K562 (cell line): ENCODE measurements at regions not wholly inside any gene's neighbourhood (a gene's known extent, or its start where the extent isn't known, plus 50 kb on each side); places are given as distances from the start of the nearest gene placed in this dataset.

Experiments
- BDP1 ChIP-seq: IDR thresholded peaks from 3 replicates; pipeline ENCODE4 v1.6.1; 2011; ENCODE audit not compliant: insufficient read length, insufficient read depth
- DACH1 ChIP-seq: fragments of 450-650 bp; IDR thresholded peaks from 2 replicates; pipeline ENCODE4 v1.6.1; 2018; ENCODE audit not compliant: partially characterized antibody
- ELF1 ChIP-seq: fragments of 200-800 bp; sonication (Bioruptor generic); IDR thresholded peaks from 2 replicates; pipeline ENCODE4 v1.6.1; 2016; ENCODE audit warnings: missing genetic modification characterization, missing compliant biosample characterization
- EP400 ChIP-seq: fragments of 450-650 bp; IDR thresholded peaks from 2 replicates; pipeline ENCODE4 v1.6.1; 2017; ENCODE audit warnings: antibody characterized with exemption, mild to moderate bottlenecking, moderate library complexity
- ERF ChIP-seq: fragments of 450-650 bp; formaldehyde crosslinking; IDR thresholded peaks from 2 replicates; pipeline ENCODE4 v1.4.0; 2020; ENCODE audit warnings: mild to moderate bottlenecking, mixed read lengths
- HDAC3 ChIP-seq: fragments of 450-650 bp; IDR thresholded peaks from 2 replicates; pipeline ENCODE4 v1.6.1; 2018; ENCODE audit warnings: borderline replicate concordance, mild to moderate bottlenecking, moderate library complexity; ENCODE audit not compliant: partially characterized antibody
- HDAC6 ChIP-seq: IDR thresholded peaks from 2 replicates; pipeline ENCODE4 v1.6.1; 2012; ENCODE audit warnings: low read depth, mild to moderate bottlenecking, control low read depth, inconsistent platforms, low read length, moderate library complexity
- HOMEZ ChIP-seq: fragments of 250-450 bp; sonication (Bioruptor Pico); IDR thresholded peaks from 2 replicates; pipeline ENCODE4 v1.4.0; 2020; ENCODE audit warnings: mild to moderate bottlenecking, moderate library complexity
- MAFF ChIP-seq: IDR thresholded peaks from 2 replicates; pipeline ENCODE4 v1.6.1; 2012; ENCODE audit warnings: low read length, improper control_type of control experiment
- MIER1 ChIP-seq: fragments of 450-650 bp; IDR thresholded peaks from 2 replicates; pipeline ENCODE4 v1.6.1; 2016; ENCODE audit warnings: antibody characterized with exemption, mild to moderate bottlenecking, low read depth
- NCOA1 ChIP-seq: fragments of 450-650 bp; IDR thresholded peaks from 2 replicates; pipeline ENCODE4 v1.6.1; 2016; ENCODE audit warnings: low read depth
- NELFE ChIP-seq: IDR thresholded peaks from 2 replicates; pipeline ENCODE4 v1.6.1; 2011; ENCODE audit warnings: mild to moderate bottlenecking; ENCODE audit not compliant: insufficient read depth, insufficient read length
- NFATC3 ChIP-seq: fragments of 450-650 bp; IDR thresholded peaks from 2 replicates; pipeline ENCODE4 v1.6.1; 2017; ENCODE audit warnings: mild to moderate bottlenecking
- NFE2L1 ChIP-seq: fragments of 450-650 bp; IDR thresholded peaks from 2 replicates; pipeline ENCODE4 v1.6.1; 2016; ENCODE audit warnings: missing genetic modification characterization, low read depth, mild to moderate bottlenecking, missing compliant biosample characterization, moderate library complexity, borderline replicate concordance
- NFYB ChIP-seq: IDR thresholded peaks from 2 replicates; pipeline ENCODE4 v1.6.1; 2011; ENCODE audit warnings: mild to moderate bottlenecking, moderate library complexity; ENCODE audit not compliant: insufficient read length; ENCODE audit errors: extremely low read depth
- PCBP1 ChIP-seq: fragments of 200-400 bp; formaldehyde crosslinking; IDR thresholded peaks from 2 replicates; pipeline ENCODE4 v1.6.1; 2018; ENCODE audit warnings: mild to moderate bottlenecking, low read depth, low read length; ENCODE audit not compliant: poor library complexity, severe bottlenecking
- POLR2AphosphoS5 ChIP-seq: IDR thresholded peaks from 2 replicates; pipeline ENCODE4 v1.6.1; 2011; ENCODE audit warnings: mild to moderate bottlenecking, low read depth, low read length, moderate library complexity; ENCODE audit not compliant: control insufficient read depth, insufficient read depth
- RFX1 ChIP-seq: fragments of 450-650 bp; IDR thresholded peaks from 2 replicates; pipeline ENCODE4 v1.6.1; 2016; ENCODE audit warnings: mild to moderate bottlenecking, moderate library complexity
- SMAD4 ChIP-seq: fragments of 250-450 bp; sonication (Bioruptor Pico); conservative IDR thresholded peaks from 2 replicates; pipeline ENCODE4 v1.8.0; 2021; ENCODE audit warnings: inconsistent platforms, mild to moderate bottlenecking, moderate library complexity
- SOX6 ChIP-seq: fragments of 450-650 bp; IDR thresholded peaks from 2 replicates; pipeline ENCODE4 v1.6.1; 2014; ENCODE audit warnings: mild to moderate bottlenecking
- TBL1XR1 ChIP-seq, 2 experiments: IDR thresholded peaks; 2 replicates each; pipeline ENCODE4 v1.6.1; 2012; ENCODE audit warnings: improper control_type of control experiment in 2 of 2, low read length in 2 of 2, mild to moderate bottlenecking in 1 of 2
- ZEB2 ChIP-seq: fragments of 450-650 bp; IDR thresholded peaks from 2 replicates; pipeline ENCODE4 v1.6.1; 2016
- ZNF165 ChIP-seq: fragments of 250-450 bp; sonication (Bioruptor Pico); IDR thresholded peaks from 2 replicates; pipeline ENCODE4 v1.4.0; 2020; ENCODE audit warnings: borderline replicate concordance
- ZNF174 ChIP-seq: fragments of 250-450 bp; sonication (Bioruptor Pico); IDR thresholded peaks from 2 replicates; pipeline ENCODE4 v1.4.0; 2020; ENCODE audit warnings: mild to moderate bottlenecking
- ZNF280B ChIP-seq: fragments of 250-450 bp; sonication (Bioruptor Pico); IDR thresholded peaks from 2 replicates; pipeline ENCODE4 v1.5.1; 2021; ENCODE audit warnings: mild to moderate bottlenecking
- ZNF586 ChIP-seq: fragments of 450-650 bp; formaldehyde crosslinking; conservative IDR thresholded peaks from 2 replicates; pipeline ENCODE4 v1.4.0; 2020; ENCODE audit warnings: mild to moderate bottlenecking, moderate library complexity
- ZNF764 ChIP-seq: fragments of 250-450 bp; sonication (Bioruptor Pico); IDR thresholded peaks from 2 replicates; pipeline ENCODE4 v1.4.0; 2020; ENCODE audit warnings: low read depth, mild to moderate bottlenecking, moderate library complexity
- TF ChIP-seq, protein P1 (sequence below): sonication (generic); formaldehyde crosslinking; IDR thresholded peaks from 2 replicates; pipeline ENCODE4 v1.8.1; 2023; ENCODE audit warnings: mild to moderate bottlenecking, missing genetic modification reagents

DNA sequence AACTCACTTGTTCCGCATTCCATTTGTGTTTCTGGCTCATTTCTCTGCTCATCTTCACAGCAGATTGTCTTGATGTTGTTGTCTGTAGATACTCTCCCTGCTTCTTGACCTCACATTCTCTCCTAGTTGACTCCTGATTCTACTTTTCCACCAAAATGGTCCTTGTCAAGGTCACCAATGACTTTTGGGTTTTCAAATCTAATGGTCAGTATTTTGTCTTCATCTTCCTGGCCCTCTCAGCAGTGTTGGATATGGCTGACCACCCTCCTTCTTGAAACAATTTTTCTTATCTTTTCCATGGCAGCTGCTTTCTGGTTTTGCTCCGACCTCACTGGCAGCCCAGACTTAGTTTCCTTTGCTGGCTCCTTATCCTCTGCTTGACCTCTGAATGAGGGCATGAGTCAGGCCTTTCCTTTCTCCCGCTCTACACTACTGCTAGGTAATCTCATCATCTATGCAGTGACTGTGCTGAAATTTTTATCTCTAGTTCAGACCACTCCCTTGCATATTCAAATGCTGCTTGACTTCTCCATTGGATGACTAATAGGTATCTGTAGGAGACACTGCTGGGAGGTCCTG lies 386.6 kb upstream of the SPRED2 start (continued):
- TF ChIP-seq NFATC3 (no peak), PCBP1 (no peak), MAFF (peak; percentile 96), ZNF174 (CRISPR knock-in tag) (peak; percentile 53; the same call in 1 of the 2 replicates), ERF (CRISPR knock-in tag) (peak; percentile 59; the same call in 1 of the 2 replicates), POLR2AphosphoS5 (peak; percentile 64; the same call in 1 of the 2 replicates), EP400 (peak; percentile 69), NFE2L1 (tag) (peak; percentile 75; the same call in 1 of the 2 replicates), NELFE (no peak), ZNF586 (CRISPR knock-in tag) (no peak), NFYB (no peak), HOMEZ (CRISPR knock-in tag) (0 out of 2 replicates have a peak, but pooled peaks have one; percentile 54), TBL1XR1 (IDR thresholded peaks at IDR 0.05; ENCODE audit: low read length in 2 of 2) (peak; percentile 39 to 82; a peak in 2 of 4 replicates), ZNF764 (CRISPR knock-in tag) (no peak), ZEB2 (peak; percentile 82; the same call in 1 of the 2 replicates), ELF1 (tag) (0 out of 2 replicates have a peak, but pooled peaks have one; percentile 13), HDAC3 (peak; percentile 85), DACH1 (peak; percentile 6), BDP1 (no peak), SMAD4 (CRISPR knock-in tag) (peak; percentile 52; the same call in 1 of the 2 replicates), SOX6 (peak; percentile 86), RFX1 (no peak), ZNF165 (0 out of 2 replicates have a peak, but pooled peaks have one; percentile 52), HDAC6 (no peak), MIER1 (no peak; the same call in 1 of the 2 replicates), ZNF280B (CRISPR knock-in tag) (no peak), NCOA1 (peak; percentile 78; the same call in 1 of the 2 replicates)
- TF ChIP-seq, protein P1, sequence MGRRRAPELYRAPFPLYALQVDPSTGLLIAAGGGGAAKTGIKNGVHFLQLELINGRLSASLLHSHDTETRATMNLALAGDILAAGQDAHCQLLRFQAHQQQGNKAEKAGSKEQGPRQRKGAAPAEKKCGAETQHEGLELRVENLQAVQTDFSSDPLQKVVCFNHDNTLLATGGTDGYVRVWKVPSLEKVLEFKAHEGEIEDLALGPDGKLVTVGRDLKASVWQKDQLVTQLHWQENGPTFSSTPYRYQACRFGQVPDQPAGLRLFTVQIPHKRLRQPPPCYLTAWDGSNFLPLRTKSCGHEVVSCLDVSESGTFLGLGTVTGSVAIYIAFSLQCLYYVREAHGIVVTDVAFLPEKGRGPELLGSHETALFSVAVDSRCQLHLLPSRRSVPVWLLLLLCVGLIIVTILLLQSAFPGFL (CRISPR knock-in tag), result no peak
